ENCODE measurements at regions not wholly inside any gene's neighbourhood (a gene's known extent, or its start where the extent isn't known, plus 50 kb on each side); places are given as distances from the start of the nearest gene placed in this dataset.

DNA sequence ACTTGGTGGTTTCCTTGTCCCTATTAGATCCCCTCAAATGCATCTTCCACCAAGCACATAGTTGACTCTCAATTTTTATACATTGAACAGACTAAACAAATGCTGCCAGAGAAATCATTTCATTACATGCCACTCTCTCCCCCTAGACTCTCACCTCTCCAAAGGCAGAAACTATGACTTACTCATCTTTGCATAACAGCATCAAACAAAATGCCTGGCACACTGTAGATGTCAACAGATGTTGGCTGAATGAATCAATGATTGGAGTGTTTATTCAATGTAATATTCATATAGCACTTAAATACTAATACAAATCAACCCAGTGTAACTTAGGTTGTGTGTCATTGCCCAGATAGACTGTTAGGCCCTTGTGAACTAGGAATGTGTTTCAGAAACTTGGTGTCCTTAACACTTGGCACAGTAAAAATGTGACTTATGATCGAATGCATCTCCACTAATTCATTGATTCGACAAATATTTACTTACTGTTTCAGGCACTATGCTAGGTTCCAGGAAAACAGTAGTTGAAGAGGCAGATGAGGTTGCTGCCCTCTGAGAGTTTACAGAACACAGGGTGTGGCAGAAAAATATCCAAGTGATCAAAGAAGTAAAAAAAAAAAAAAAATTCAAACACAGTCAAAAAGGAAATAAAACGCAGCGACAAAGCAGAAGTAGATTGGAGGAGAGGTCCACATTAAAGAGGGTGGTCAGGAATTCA lies 188.5 kb upstream of the LRRN1 start:
- no peak overlapping the region for H3K4me3 ChIP-seq (replicated peaks in 1 of 3)
- DNase-seq: no peak
- H3K27me3 ChIP-seq: no peaks in the 10 kb centered on the region
- H3K27ac ChIP-seq: no peak overlapping the region
- TF ChIP-seq, protein P1, sequence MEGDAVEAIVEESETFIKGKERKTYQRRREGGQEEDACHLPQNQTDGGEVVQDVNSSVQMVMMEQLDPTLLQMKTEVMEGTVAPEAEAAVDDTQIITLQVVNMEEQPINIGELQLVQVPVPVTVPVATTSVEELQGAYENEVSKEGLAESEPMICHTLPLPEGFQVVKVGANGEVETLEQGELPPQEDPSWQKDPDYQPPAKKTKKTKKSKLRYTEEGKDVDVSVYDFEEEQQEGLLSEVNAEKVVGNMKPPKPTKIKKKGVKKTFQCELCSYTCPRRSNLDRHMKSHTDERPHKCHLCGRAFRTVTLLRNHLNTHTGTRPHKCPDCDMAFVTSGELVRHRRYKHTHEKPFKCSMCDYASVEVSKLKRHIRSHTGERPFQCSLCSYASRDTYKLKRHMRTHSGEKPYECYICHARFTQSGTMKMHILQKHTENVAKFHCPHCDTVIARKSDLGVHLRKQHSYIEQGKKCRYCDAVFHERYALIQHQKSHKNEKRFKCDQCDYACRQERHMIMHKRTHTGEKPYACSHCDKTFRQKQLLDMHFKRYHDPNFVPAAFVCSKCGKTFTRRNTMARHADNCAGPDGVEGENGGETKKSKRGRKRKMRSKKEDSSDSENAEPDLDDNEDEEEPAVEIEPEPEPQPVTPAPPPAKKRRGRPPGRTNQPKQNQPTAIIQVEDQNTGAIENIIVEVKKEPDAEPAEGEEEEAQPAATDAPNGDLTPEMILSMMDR (IDR thresholded peaks at IDR 0.05): no peak
- no peak for TF ChIP-seq POLR2A (IDR thresholded peaks at IDR 0.05)
- intact Hi-C loops (cut with DNase I): no loop called here
- no peaks in the 10 kb centered on the region for H3K4me1 ChIP-seq
- WGBS, 2 donors: 64 to 67% methylated on average over 4 of the region's 4 CpGs
- H3K9me3 ChIP-seq: no peaks in the 10 kb centered on the region
- H3K36me3 ChIP-seq: no peaks in the 10 kb centered on the region

DNA sequence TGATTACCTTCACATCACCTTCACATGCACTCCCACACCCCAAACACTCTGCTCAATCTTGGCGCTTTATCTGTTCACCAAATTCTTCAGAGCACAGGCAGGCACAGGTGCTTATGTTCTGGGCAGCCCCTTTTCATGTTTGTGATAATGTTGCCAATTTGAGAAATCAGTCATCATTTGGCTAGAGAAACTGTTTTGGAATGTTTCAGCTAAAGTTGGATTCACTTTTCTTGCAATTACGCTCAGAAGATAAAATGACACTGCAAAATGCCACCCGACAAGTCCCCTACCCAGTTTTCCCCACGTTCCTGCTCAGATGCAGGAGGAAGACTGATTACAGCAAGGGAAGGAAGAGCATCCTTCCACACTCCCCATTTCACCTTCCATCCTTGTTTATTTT lies 192.9 kb upstream of the LRRN1 start:
- TF ChIP-seq POLR2A (IDR thresholded peaks at IDR 0.05): no peak
- TF ChIP-seq, protein P1 (IDR thresholded peaks at IDR 0.05): no peak
- WGBS, 2 donors: 85 to 87% methylated on average over 4 of the region's 4 CpGs
- intact Hi-C loops (cut with DNase I): no loop called here
- no peak for DNase-seq
- Histone ChIP-seq H3K27ac (no peak overlapping the region), H3K36me3 (no peaks in the 10 kb centered on the region), H3K9me3 (no peaks in the 10 kb centered on the region), H3K27me3 (no peaks in the 10 kb centered on the region), H3K4me3 (replicated peaks in 1 of 3) (no peak overlapping the region), H3K4me1 (no peaks in the 10 kb centered on the region)

DNA sequence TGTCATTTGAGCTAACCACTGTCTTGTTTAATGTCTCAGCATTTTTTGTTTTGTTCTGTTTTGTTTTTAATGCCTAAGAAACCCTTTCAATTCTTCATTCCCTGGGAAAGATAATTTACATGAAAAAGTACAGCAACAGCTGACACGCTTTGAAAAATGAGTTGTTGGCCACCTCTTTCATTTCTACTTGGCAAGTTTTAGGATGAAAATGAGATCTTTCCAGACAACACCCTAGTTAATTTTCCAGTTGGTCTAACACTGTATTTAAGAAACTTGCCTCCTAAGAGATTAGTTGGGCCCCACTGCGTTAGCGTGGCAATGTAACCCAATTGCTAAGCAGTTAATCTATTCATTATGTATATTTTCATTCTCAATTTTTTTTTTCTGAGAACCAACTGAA lies 194.0 kb upstream of the LRRN1 start:
- no peak overlapping the region for H3K27ac ChIP-seq
- WGBS, 2 donors: 82 to 87% methylated on average over 3 of the region's 3 CpGs

DNA sequence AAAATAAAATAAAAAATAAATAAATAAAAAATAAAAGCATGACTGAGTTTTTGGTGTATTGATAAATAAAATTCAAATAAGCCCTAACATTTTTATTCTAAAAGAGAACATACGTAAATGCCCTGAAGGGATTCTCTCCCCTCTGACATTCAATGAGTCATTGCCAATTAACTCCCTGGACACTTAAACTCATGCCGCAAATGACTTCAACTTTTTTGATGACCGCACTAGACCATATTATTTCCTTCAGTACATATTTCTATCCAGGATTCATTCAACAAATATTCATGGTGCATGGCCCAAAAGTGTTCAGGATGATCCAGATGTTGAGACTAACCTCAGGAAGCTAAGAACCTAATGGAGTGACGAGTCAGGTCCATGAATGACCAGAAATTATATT lies 195.9 kb upstream of the LRRN1 start:
- DNase-seq: no peak
- no peak overlapping the region for H3K27ac ChIP-seq
- H3K4me1 ChIP-seq: no peaks in the 10 kb centered on the region
- intact Hi-C loops (cut with DNase I): no loop called here
- TF ChIP-seq, protein P1 (IDR thresholded peaks at IDR 0.05): no peak
- no peak for TF ChIP-seq POLR2A (IDR thresholded peaks at IDR 0.05)
- no peaks in the 10 kb centered on the region for H3K27me3 ChIP-seq
- no peaks in the 10 kb centered on the region for H3K36me3 ChIP-seq
- no peak overlapping the region for H3K4me3 ChIP-seq (replicated peaks in 1 of 3)
- WGBS, 2 donors: 94 to 96% methylated on average over 4 of the region's 4 CpGs
- H3K9me3 ChIP-seq: no peaks in the 10 kb centered on the region

More for the DNA sequence above, 194.0 kb upstream of the LRRN1 start:
- no peaks in the 10 kb centered on the region for H3K9me3 ChIP-seq
- intact Hi-C loops (cut with DNase I): no loop called here
- no peaks in the 10 kb centered on the region for H3K4me1 ChIP-seq
- H3K36me3 ChIP-seq: no peaks in the 10 kb centered on the region
- DNase-seq: no peak
- H3K4me3 ChIP-seq (replicated peaks in 1 of 3): no peak overlapping the region
- TF ChIP-seq POLR2A (IDR thresholded peaks at IDR 0.05): no peak
- TF ChIP-seq, protein P1 (IDR thresholded peaks at IDR 0.05): no peak
- H3K27me3 ChIP-seq: no peaks in the 10 kb centered on the region

DNA sequence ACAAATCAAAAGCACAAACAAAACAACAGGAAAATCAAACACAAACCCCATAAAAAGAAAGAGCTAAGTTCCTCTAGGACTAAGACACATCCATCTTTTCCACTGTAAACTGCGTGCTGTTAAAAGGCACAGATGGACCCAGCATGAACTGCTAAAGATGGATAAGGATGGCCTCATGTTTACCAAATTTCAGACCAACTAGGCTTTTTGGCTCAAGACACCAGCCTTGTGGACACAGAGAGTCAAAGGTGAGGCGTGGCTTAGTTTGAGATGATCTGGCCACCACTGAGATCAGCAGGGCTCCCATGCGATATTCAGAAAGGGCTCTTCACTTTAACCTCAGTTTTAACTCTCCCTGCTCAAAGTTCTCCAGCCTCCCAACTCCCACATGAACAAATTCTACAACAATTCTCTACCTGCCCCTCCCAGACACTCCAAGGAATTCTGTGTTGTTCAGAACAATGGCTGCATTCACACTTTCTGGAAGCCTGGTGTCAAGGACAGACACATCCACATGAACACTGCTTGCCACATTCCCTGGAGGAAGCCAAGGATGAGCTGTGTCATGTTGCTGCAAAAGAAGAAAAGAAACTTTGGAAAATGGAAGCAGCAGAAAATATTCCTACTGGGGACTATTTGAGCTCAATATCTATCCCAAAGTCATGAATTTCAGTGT lies 198.4 kb upstream of the LRRN1 start:
- Histone ChIP-seq H3K36me3 (no peaks in the 10 kb centered on the region), H3K4me3 (replicated peaks in 1 of 3) (no peak overlapping the region), H3K4me1 (no peaks in the 10 kb centered on the region), H3K27ac (no peak overlapping the region), H3K9me3 (no peaks in the 10 kb centered on the region), H3K27me3 (no peaks in the 10 kb centered on the region)
- 93 to 96% methylated on average over 3 of the region's 3 CpGs for WGBS, 2 donors
- TF ChIP-seq, protein P1 (IDR thresholded peaks at IDR 0.05): no peak
- no peak for TF ChIP-seq POLR2A (IDR thresholded peaks at IDR 0.05)
- intact Hi-C loops (cut with DNase I): no loop called here
- no peak for DNase-seq
